ENCODE measurements at regions not wholly inside any gene's neighbourhood (a gene's known extent, or its start where the extent isn't known, plus 50 kb on each side); places are given as distances from the start of the nearest gene placed in this dataset.
"Not testable (repeated sequence)": the region's sequence is repeated elsewhere in the genome, so short reads cannot be mapped to it uniquely, and the experiment has no call there.

GRCh38 chr17:34756637-34757021 lies 177.2 kb downstream of the TMEM132E start:
- H3K4me2 ChIP-seq, result no peak overlapping the region
- no peaks in the 10 kb centered on the region for H4K20me1 ChIP-seq
- H3K36me3 ChIP-seq, result no peaks in the 10 kb centered on the region
- no peak overlapping the region for H3K9ac ChIP-seq
- TF ChIP-seq Cebpa-rat (IDR thresholded peaks at IDR 0.05), result no peak
- H3K27ac ChIP-seq, result no peak overlapping the region
- H3K4me1 ChIP-seq, result no peaks in the 10 kb centered on the region
- H3K4me3 ChIP-seq, result no peak overlapping the region
- no peaks in the 10 kb centered on the region for H3K27me3 ChIP-seq
- H3K9me3 ChIP-seq, result no peaks in the 10 kb centered on the region

DNA sequence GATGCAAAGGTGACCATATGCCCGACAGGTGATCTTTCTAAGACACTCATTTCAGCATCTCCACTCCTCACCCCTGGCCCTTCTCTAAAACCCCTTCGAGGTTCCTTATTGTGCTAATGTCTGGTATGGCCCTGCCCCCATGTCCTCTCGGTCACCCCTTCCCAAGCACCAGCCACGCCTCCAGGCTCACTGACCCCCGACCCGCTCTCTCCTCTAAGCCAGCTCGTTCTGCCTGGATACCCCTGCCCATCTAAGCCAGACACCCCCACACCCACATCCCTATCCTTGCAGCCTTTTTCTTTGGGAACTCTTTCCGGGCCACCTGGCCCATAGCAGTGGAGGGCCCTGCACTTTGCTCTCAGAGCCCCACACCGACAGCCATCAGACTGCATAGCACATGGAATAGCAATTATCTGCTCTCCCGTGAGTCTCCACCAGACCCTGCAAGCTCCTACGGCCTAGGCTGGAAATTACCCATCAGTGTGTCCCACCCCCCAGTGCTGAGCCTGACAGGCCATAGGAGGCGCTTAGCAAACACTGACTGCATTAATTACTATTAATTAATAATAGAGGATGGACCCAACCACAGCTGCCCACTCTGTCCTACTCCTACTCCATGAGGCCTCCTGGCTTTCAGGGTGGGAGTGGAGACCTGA lies 176.7 kb downstream of the TMEM132E start:
- no peaks in the 10 kb centered on the region for H3K36me3 ChIP-seq

DNA sequence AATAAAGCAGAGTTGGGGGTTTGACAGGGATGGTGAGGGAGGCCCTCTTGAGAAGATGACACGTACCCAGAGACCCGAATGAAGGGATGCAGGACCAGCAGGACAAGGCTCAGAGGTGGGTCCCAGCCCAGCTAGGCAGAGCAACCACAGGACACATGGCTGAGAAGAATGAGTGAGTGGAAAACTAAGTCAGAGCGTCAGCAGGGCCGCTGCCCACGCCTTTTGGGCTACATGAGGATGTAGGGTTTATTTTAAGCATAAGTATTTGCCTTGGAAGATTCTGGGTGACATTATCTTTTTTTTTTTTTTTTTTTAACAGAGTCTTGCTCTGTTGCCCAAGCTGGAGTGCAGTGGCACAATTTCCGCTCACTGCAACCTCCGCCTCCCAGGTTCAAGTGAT lies 176.0 kb downstream of the TMEM132E start:
- Histone ChIP-seq H3K9ac (no peak overlapping the region), H4K20me1 (no peaks in the 10 kb centered on the region), H3K27ac (no peak overlapping the region), H3K36me3 (no peaks in the 10 kb centered on the region), H3K4me3 (no peak overlapping the region), H3K27me3 (no peaks in the 10 kb centered on the region), H3K4me2 (no peak overlapping the region), H3K4me1 (no peaks in the 10 kb centered on the region), H3K9me3 (no peaks in the 10 kb centered on the region)
- TF ChIP-seq Cebpa-rat (IDR thresholded peaks at IDR 0.05), result no peak

More for the DNA sequence above, 176.7 kb downstream of the TMEM132E start:
- Histone ChIP-seq H3K27ac (no peak overlapping the region), H3K9me3 (no peaks in the 10 kb centered on the region), H4K20me1 (no peaks in the 10 kb centered on the region), H3K4me1 (no peaks in the 10 kb centered on the region), H3K4me3 (no peak overlapping the region), H3K9ac (no peak overlapping the region), H3K27me3 (no peaks in the 10 kb centered on the region), H3K4me2 (no peak overlapping the region)
- TF ChIP-seq Cebpa-rat (IDR thresholded peaks at IDR 0.05), result no peak

- Histone ChIP-seq H3K36me3 (no peaks in the 10 kb centered on the region), H4K20me1 (no peaks in the 10 kb centered on the region), H3K27ac (no peak overlapping the region), H3K27me3 (no peaks in the 10 kb centered on the region), H3K9me3 (no peaks in the 10 kb centered on the region), H3K4me1 (no peaks in the 10 kb centered on the region), H3K4me3 (no peak overlapping the region), H3K4me2 (no peak overlapping the region), H3K9ac (no peak overlapping the region)
- no peak for TF ChIP-seq Cebpa-rat (IDR thresholded peaks at IDR 0.05)
These were observed 170.6 kb downstream of the TMEM132E start for GRCh38 chr17:34750004-34750403.

GRCh38 chr17:34741967-34742366 lies 162.6 kb downstream of the TMEM132E start:
- no peaks in the 10 kb centered on the region for H4K20me1 ChIP-seq
- H3K4me1 ChIP-seq, result no peaks in the 10 kb centered on the region; the same call in 1 of the 2 replicates

DNA sequence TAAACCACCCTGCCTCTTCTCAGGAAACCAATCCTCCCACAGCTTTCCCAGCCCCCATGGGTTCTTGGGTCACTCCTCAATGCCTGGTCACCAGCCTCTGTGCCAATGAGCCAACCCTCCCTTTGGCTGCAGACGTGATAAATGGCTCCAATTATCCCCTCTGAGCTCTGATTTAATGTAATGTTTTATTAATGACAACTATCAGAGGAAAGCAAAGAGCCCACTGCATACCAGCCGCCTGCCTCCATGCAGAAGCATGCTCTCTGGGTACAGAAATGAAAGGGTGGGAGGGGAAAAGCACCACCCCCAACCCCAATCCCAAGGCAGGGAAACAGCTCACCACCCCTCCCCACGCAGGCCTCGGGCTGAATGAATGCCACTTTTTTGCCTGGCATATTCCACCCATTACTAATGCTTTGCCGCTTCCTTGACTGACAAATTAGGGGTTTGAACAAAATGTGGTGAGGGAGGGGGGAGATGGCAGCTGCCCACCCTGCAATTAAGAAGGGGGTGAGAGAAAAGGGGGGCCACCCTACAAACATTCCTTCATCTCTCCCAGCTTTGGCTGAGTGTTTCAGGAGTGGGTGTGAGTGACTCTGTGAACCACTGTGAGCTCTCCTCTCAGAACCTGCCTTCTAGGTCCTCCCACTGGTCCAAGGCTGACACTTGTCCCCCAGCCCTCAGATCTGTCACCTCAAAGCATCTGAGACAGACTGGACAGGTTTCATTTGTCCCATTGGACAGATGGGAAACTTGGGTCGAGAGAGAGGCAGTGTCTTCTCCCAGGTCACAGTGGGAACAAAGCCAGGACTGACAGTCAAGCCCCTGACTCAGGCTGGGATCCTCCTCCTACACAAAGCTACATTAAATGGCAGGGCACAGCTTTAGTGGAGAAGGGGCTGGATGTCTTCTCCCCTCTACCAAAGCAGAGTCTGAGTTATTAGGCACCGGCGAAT lies 161.5 kb downstream of the TMEM132E start:
- no peak overlapping the region for H3K4me2 ChIP-seq
- H3K4me1 ChIP-seq, result no peaks in the 10 kb centered on the region; the same call in 1 of the 2 replicates
- H3K4me3 ChIP-seq, result no peak overlapping the region
- no peaks in the 10 kb centered on the region for H3K27me3 ChIP-seq
- no peaks in the 10 kb centered on the region for H3K36me3 ChIP-seq
- H3K9me3 ChIP-seq, result peaks cover 7% of the 10 kb centered on the region; the same call in 1 of the 2 replicates
- no peak for TF ChIP-seq Cebpa-rat (IDR thresholded peaks at IDR 0.05)
- no peaks in the 10 kb centered on the region for H4K20me1 ChIP-seq
- no peak overlapping the region for H3K9ac ChIP-seq
- H3K27ac ChIP-seq, result no peak overlapping the region

More at GRCh38 chr17:34741967-34742366, 162.6 kb downstream of the TMEM132E start:
- Histone ChIP-seq H3K9ac (no peak overlapping the region), H3K4me2 (no peak overlapping the region), H3K27ac (no peak overlapping the region), H3K9me3 (peaks cover 7% of the 10 kb centered on the region; the same call in 1 of the 2 replicates), H3K36me3 (no peaks in the 10 kb centered on the region), H3K27me3 (no peaks in the 10 kb centered on the region), H3K4me3 (no peak overlapping the region)
- TF ChIP-seq Cebpa-rat (IDR thresholded peaks at IDR 0.05), result no peak

GRCh38 chr17:34739386-34739785 lies 160.0 kb downstream of the TMEM132E start:
- no peak overlapping the region for H3K9ac ChIP-seq
- no peak for TF ChIP-seq Cebpa-rat (IDR thresholded peaks at IDR 0.05)
- H3K4me3 ChIP-seq, result no peak overlapping the region
- peaks cover 7% of the 10 kb centered on the region; the same call in 1 of the 2 replicates for H3K9me3 ChIP-seq
- H3K4me1 ChIP-seq, result no peaks in the 10 kb centered on the region; the same call in 1 of the 2 replicates
- H3K4me2 ChIP-seq, result no peak overlapping the region
- no peaks in the 10 kb centered on the region for H3K36me3 ChIP-seq
- no peaks in the 10 kb centered on the region for H4K20me1 ChIP-seq
- no peaks in the 10 kb centered on the region for H3K27me3 ChIP-seq
- no peak overlapping the region for H3K27ac ChIP-seq

- H3K4me3 ChIP-seq, result not testable (repeated sequence)
These were observed 158.3 kb downstream of the TMEM132E start for GRCh38 chr17:34737673-34738072.

DNA sequence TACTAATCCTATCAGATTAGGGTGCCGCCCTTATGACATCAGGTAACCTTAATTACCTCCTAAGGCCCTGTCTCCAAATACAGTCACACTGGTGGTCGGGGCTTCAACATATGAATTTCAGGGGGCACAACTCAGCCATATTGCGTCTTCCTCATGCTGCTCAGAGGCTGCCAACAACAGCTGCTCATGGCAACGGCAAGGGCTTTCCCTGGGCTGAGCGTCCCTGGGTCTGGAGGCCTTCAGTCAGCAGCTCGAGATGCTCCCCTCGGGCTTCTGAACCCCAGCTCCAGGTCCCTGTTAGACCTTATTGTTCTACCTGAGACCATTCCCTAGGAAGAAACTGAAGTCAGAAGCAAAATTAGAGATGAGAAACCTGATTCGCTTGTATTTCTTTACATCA lies 157.2 kb downstream of the TMEM132E start:
- Histone ChIP-seq H3K27me3 (no peaks in the 10 kb centered on the region), H3K36me3 (no peaks in the 10 kb centered on the region), H3K4me2 (no peak overlapping the region), H4K20me1 (no peaks in the 10 kb centered on the region), H3K4me1 (no peaks in the 10 kb centered on the region; the same call in 1 of the 2 replicates), H3K4me3 (no peak overlapping the region), H3K9me3 (peaks cover 2% of the 10 kb centered on the region; the same call in 1 of the 2 replicates), H3K27ac (no peak overlapping the region), H3K9ac (no peak overlapping the region)
- TF ChIP-seq Cebpa-rat (IDR thresholded peaks at IDR 0.05), result no peak

More at GRCh38 chr17:34737673-34738072, 158.3 kb downstream of the TMEM132E start:
- not testable (repeated sequence) for H3K9ac ChIP-seq, H3K4me2 ChIP-seq, H3K4me1 ChIP-seq, H3K9me3 ChIP-seq, H3K36me3 ChIP-seq, H4K20me1 ChIP-seq, H3K27me3 ChIP-seq, H3K27ac ChIP-seq

DNA sequence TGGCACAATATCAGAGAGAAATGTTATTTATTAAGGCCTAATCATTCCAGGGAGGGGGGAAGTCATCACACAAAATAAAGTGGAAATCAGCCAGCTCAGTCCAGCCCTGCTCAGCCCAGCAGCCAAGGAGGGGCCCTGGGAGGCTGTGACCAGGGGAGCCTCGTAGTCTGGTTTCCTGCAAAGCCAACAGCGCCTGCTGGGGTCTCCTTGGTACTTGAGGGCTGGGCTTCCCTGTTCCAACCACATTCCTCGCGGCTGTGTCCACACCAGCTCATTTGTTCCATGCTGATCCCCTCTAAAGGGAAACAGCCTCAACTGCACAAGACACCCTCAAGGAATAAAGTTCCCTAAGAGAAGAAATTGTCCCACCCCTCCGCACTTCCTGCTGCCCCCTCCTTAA lies 154.0 kb downstream of the TMEM132E start:
- H3K4me3 ChIP-seq, result no peak overlapping the region

More for the DNA sequence above, 154.0 kb downstream of the TMEM132E start:
- no peak overlapping the region for H3K9ac ChIP-seq
- TF ChIP-seq Cebpa-rat (IDR thresholded peaks at IDR 0.05), result no peak
- H3K4me2 ChIP-seq, result no peak overlapping the region
- H3K9me3 ChIP-seq, result peaks cover 7% of the 10 kb centered on the region; the same call in 1 of the 2 replicates
- H3K27ac ChIP-seq, result no peak overlapping the region
- no peaks in the 10 kb centered on the region for H3K36me3 ChIP-seq
- H3K27me3 ChIP-seq, result no peaks in the 10 kb centered on the region
- H3K4me1 ChIP-seq, result peaks cover 4% of the 10 kb centered on the region
- H4K20me1 ChIP-seq, result no peaks in the 10 kb centered on the region

All from BLaER1 (cell line).